GM18519 (cell line): ENCODE measurements at regions not wholly inside any gene's neighbourhood (a gene's known extent, or its start where the extent isn't known, plus 50 kb on each side); places are given as distances from the start of the nearest gene placed in this dataset.

Source experiments
- ATAC-seq: cut with Tn5 transposase; IDR thresholded peaks from one replicate; pipeline ENCODE4 v1.9.1; 2021; ENCODE audit warnings: mild to moderate bottlenecking, moderate library complexity; ENCODE audit not compliant: unreplicated experiment, low FRiP score

- no peak for ATAC-seq
Observed at GRCh38 chr5:74116266-74116665, 490.3 kb downstream of the ARHGEF28 start.

GRCh38 chr5:74113927-74114326 lies 487.9 kb downstream of the ARHGEF28 start:
- no peak for ATAC-seq

- no peak for ATAC-seq
Observed at GRCh38 chr5:74113196-74113540, 487.2 kb downstream of the ARHGEF28 start.

GRCh38 chr5:74112372-74113195 lies 486.6 kb downstream of the ARHGEF28 start:
- no peak for ATAC-seq

GRCh38 chr5:74111764-74112163 lies 485.8 kb downstream of the ARHGEF28 start:
- no peak for ATAC-seq

- no peak for ATAC-seq
Observed at GRCh38 chr5:74109344-74109743, 483.3 kb downstream of the ARHGEF28 start.

- ATAC-seq = no peak
Observed at GRCh38 chr5:74107899-74108298, 481.9 kb downstream of the ARHGEF28 start.

GRCh38 chr5:74105126-74105780 lies 479.3 kb downstream of the ARHGEF28 start:
- ATAC-seq = no peak

- ATAC-seq = no peak
Observed at GRCh38 chr5:74103131-74104023, 477.4 kb downstream of the ARHGEF28 start.

- no peak for ATAC-seq
Observed at GRCh38 chr5:74100268-74100665, 474.3 kb downstream of the ARHGEF28 start.

GRCh38 chr5:74099538-74100267 lies 473.7 kb downstream of the ARHGEF28 start:
- no peak for ATAC-seq

- ATAC-seq = no peak
Observed at GRCh38 chr5:74098941-74099340, 472.9 kb downstream of the ARHGEF28 start.

- ATAC-seq = no peak
Observed at GRCh38 chr5:74098456-74098855, 472.5 kb downstream of the ARHGEF28 start.

GRCh38 chr5:74096325-74096724 lies 470.3 kb downstream of the ARHGEF28 start:
- ATAC-seq = no peak

- ATAC-seq = no peak
Observed at GRCh38 chr5:74095871-74096270, 469.9 kb downstream of the ARHGEF28 start.

- no peak for ATAC-seq
Observed at GRCh38 chr5:74094782-74095108, 468.7 kb downstream of the ARHGEF28 start.

- ATAC-seq = no peak
Observed at GRCh38 chr5:74094096-74094781, 468.2 kb downstream of the ARHGEF28 start.

GRCh38 chr5:74093561-74093960 lies 467.6 kb downstream of the ARHGEF28 start:
- ATAC-seq = no peak

- no peak for ATAC-seq
Observed at GRCh38 chr5:74092766-74093165, 466.8 kb downstream of the ARHGEF28 start.

GRCh38 chr5:74085782-74086181 lies 459.8 kb downstream of the ARHGEF28 start:
- no peak for ATAC-seq
